ENCODE measurements at regions not wholly inside any gene's neighbourhood (a gene's known extent, or its start where the extent isn't known, plus 50 kb on each side); places are given as distances from the start of the nearest gene placed in this dataset.
"Not testable (repeated sequence)": the region's sequence is repeated elsewhere in the genome, so short reads cannot be mapped to it uniquely, and the experiment has no call there.

DNA sequence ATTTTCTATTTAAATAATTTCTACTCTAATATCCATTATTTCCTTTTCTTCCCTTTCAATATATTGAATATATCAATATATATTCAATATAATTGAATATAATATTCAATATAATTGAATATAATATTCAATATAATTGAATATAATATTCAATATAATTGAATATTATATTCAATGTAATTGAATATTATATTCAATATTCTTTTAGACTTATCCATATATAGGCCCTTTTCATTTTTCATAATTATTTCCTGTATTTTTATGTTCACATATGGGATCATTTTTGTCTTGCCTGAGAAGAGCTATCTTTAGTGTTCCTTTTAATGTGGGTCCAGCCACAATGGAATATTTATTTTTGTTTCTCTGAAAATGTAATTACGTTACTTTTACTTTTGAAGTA is 88.9 kb upstream of the ESRRB start:
- Histone ChIP-seq H3K9me3 (ENCODE audit: control insufficient read depth, insufficient read depth, low read length) (no peaks in the 10 kb centered on the region), H3K9ac (ENCODE audit: low read depth, low read length) (no peak overlapping the region), H3K36me3 (ENCODE audit: control insufficient read depth, insufficient read depth, low read length) (no peaks in the 10 kb centered on the region), H3K27me3 (ENCODE audit: control insufficient read depth, insufficient read depth, low read length) (no peaks in the 10 kb centered on the region), H3K4me1 (ENCODE audit: control insufficient read depth, insufficient read depth, low read length) (no peaks in the 10 kb centered on the region), H3K4me3 (ENCODE audit: low read depth, low read length) (no peak overlapping the region)

DNA sequence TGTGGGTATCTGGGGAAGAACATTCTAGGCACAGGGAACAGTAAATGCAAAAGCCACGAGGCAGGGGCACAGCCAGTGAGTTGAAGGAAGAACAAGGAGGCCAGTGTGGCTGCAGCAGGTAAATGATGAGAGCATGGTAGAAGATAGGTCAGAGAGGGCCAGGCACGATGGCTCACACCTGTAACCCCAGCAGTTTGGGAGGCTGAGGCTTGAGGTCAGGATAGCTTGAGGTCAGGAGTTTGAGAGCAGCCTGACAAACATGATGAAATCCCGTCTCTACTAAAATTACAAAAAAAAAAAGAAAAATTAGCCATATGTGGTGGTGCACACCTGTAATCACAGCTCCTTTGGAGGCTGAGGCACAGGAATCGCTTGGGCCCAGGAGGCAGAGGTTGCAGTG is 86.7 kb upstream of the ESRRB start:
- no peaks in the 10 kb centered on the region for H3K4me1 ChIP-seq (ENCODE audit: control insufficient read depth, insufficient read depth, low read length)
- H3K4me3 ChIP-seq (ENCODE audit: low read depth, low read length) = no peak overlapping the region
- no peaks in the 10 kb centered on the region for H3K36me3 ChIP-seq (ENCODE audit: control insufficient read depth, insufficient read depth, low read length)
- no peaks in the 10 kb centered on the region for H3K9me3 ChIP-seq (ENCODE audit: control insufficient read depth, insufficient read depth, low read length)
- H3K27me3 ChIP-seq (ENCODE audit: control insufficient read depth, insufficient read depth, low read length) = no peaks in the 10 kb centered on the region
- H3K9ac ChIP-seq (ENCODE audit: low read depth, low read length) = no peak overlapping the region

DNA sequence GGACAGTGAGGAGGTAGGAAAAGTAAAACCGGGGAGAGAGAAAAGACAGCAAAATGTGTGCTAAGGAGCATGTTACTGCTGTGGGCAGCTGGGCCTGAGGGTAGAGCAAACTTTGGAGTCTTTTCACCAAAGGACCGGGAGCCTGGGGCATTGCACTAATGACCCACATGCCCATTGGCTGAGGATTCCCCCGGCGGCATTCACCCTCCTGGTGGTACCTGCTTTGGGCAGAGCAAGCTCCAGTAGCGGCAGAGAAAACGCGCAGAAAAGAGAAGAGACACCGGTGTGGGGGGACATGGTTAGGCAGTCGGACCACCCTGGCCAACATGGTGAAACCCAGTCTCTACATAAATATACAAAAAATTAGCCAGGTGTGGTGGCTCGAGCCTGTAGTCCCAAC is 83.4 kb upstream of the ESRRB start:
- Histone ChIP-seq H3K36me3 (ENCODE audit: control insufficient read depth, insufficient read depth, low read length) (no peaks in the 10 kb centered on the region), H3K27me3 (ENCODE audit: control insufficient read depth, insufficient read depth, low read length) (no peaks in the 10 kb centered on the region), H3K9me3 (ENCODE audit: control insufficient read depth, insufficient read depth, low read length) (no peaks in the 10 kb centered on the region), H3K9ac (ENCODE audit: low read depth, low read length) (no peak overlapping the region), H3K4me3 (ENCODE audit: low read depth, low read length) (no peak overlapping the region), H3K4me1 (ENCODE audit: control insufficient read depth, insufficient read depth, low read length) (no peaks in the 10 kb centered on the region)

DNA sequence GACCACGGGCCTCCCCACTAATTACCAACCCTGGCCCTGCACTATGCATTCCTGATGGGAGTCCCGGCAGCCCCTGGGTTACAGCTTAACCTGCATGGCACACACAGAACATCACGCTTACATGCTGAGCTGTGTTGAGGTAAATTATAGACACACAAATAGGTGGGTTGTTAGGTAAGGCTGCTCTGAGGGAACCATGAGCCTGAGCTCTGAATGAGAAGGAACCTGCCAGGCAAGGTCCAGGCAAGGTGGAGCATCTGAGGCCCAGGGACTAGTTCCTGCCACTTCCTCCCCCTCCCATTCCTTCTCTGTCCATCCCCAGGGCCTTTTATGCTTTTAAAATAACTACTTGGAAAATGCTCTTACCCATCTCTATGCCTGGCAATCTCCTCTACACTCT is 82.7 kb upstream of the ESRRB start:
- Histone ChIP-seq H3K4me3 (ENCODE audit: low read depth, low read length) (no peak overlapping the region), H3K27me3 (ENCODE audit: control insufficient read depth, insufficient read depth, low read length) (no peaks in the 10 kb centered on the region), H3K9ac (ENCODE audit: low read depth, low read length) (no peak overlapping the region), H3K4me1 (ENCODE audit: control insufficient read depth, insufficient read depth, low read length) (no peaks in the 10 kb centered on the region), H3K36me3 (ENCODE audit: control insufficient read depth, insufficient read depth, low read length) (no peaks in the 10 kb centered on the region), H3K9me3 (ENCODE audit: control insufficient read depth, insufficient read depth, low read length) (no peaks in the 10 kb centered on the region)

GRCh38 chr14:76293923-76294322 is 82.0 kb upstream of the ESRRB start:
- Histone ChIP-seq H3K27me3 (ENCODE audit: control insufficient read depth, insufficient read depth, low read length) (no peaks in the 10 kb centered on the region), H3K4me1 (ENCODE audit: control insufficient read depth, insufficient read depth, low read length) (no peaks in the 10 kb centered on the region), H3K9ac (ENCODE audit: low read depth, low read length) (no peak overlapping the region), H3K4me3 (ENCODE audit: low read depth, low read length) (no peak overlapping the region), H3K9me3 (ENCODE audit: control insufficient read depth, insufficient read depth, low read length) (no peaks in the 10 kb centered on the region), H3K36me3 (ENCODE audit: control insufficient read depth, insufficient read depth, low read length) (no peaks in the 10 kb centered on the region)

GRCh38 chr14:76294876-76295275 is 81.1 kb upstream of the ESRRB start:
- Histone ChIP-seq H3K27me3 (ENCODE audit: control insufficient read depth, insufficient read depth, low read length) (no peaks in the 10 kb centered on the region), H3K9me3 (ENCODE audit: control insufficient read depth, insufficient read depth, low read length) (no peaks in the 10 kb centered on the region), H3K4me1 (ENCODE audit: control insufficient read depth, insufficient read depth, low read length) (no peaks in the 10 kb centered on the region), H3K9ac (ENCODE audit: low read depth, low read length) (no peak overlapping the region), H3K36me3 (ENCODE audit: control insufficient read depth, insufficient read depth, low read length) (no peaks in the 10 kb centered on the region), H3K4me3 (ENCODE audit: low read depth, low read length) (no peak overlapping the region)

DNA sequence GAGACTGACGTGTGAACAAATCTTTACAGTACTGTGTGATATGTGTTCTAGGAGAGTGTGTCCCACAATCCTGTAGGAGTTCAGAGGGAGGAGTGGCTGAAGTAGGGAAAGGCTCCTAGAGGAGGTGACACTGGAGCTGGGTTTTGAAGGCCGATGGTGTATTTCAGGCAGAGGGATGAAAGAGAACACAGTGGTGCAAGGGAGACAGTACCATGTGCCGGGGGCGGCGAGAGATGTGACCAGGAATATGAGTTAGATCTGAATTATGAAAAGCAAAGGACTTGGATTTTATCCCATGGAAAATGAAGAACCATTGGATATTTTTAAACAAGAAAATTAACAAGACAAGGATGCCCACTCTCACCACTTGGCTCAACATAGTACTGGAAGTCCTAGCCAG is 77.0 kb upstream of the ESRRB start:
- no peak overlapping the region for H3K9ac ChIP-seq (ENCODE audit: low read depth, low read length)
- H3K36me3 ChIP-seq (ENCODE audit: control insufficient read depth, insufficient read depth, low read length) = no peaks in the 10 kb centered on the region
- no peak overlapping the region for H3K4me3 ChIP-seq (ENCODE audit: low read depth, low read length)
- no peaks in the 10 kb centered on the region for H3K9me3 ChIP-seq (ENCODE audit: control insufficient read depth, insufficient read depth, low read length)
- no peaks in the 10 kb centered on the region for H3K27me3 ChIP-seq (ENCODE audit: control insufficient read depth, insufficient read depth, low read length)
- no peaks in the 10 kb centered on the region for H3K4me1 ChIP-seq (ENCODE audit: control insufficient read depth, insufficient read depth, low read length)

DNA sequence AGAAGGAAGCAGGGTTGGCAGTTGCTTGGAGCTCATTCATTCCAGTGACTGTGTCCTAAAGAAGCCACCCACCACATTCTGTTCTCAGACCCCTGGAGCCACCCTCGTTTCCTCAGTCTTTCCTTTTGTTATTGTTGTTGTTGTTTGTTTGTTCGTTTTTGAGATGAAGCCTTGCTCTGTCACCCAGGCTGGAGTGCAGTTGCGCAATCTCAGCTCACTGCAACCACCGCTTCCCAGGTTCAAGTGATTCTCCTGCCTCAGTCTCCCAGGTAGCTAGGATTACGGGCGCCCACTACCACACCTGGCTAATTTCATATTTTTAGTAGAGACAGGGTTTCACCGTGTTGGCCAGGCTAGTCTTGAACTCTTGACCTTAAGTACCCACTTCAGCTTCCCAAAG is 72.7 kb upstream of the ESRRB start:
- H3K4me3 ChIP-seq (ENCODE audit: low read depth, low read length); H3K4me1 ChIP-seq (ENCODE audit: control insufficient read depth, insufficient read depth, low read length); H3K9ac ChIP-seq (ENCODE audit: low read depth, low read length); H3K36me3 ChIP-seq (ENCODE audit: control insufficient read depth, insufficient read depth, low read length); H3K9me3 ChIP-seq (ENCODE audit: control insufficient read depth, insufficient read depth, low read length); H3K27me3 ChIP-seq (ENCODE audit: control insufficient read depth, insufficient read depth, low read length): not testable (repeated sequence)

GRCh38 chr14:76304536-76305267 is 71.2 kb upstream of the ESRRB start:
- no peaks in the 10 kb centered on the region for H3K36me3 ChIP-seq (ENCODE audit: control insufficient read depth, insufficient read depth, low read length)
- H3K27me3 ChIP-seq (ENCODE audit: control insufficient read depth, insufficient read depth, low read length) = peaks cover 16% of the 10 kb centered on the region
- H3K9ac ChIP-seq (ENCODE audit: low read depth, low read length) = no peak overlapping the region
- no peaks in the 10 kb centered on the region for H3K9me3 ChIP-seq (ENCODE audit: control insufficient read depth, insufficient read depth, low read length)
- H3K4me3 ChIP-seq (ENCODE audit: low read depth, low read length) = no peak overlapping the region
- no peaks in the 10 kb centered on the region for H3K4me1 ChIP-seq (ENCODE audit: control insufficient read depth, insufficient read depth, low read length)

GRCh38 chr14:76305268-76305826 is 70.6 kb upstream of the ESRRB start:
- Histone ChIP-seq H3K4me1 (ENCODE audit: control insufficient read depth, insufficient read depth, low read length) (no peaks in the 10 kb centered on the region), H3K27me3 (ENCODE audit: control insufficient read depth, insufficient read depth, low read length) (peaks cover 22% of the 10 kb centered on the region), H3K4me3 (ENCODE audit: low read depth, low read length) (no peak overlapping the region), H3K9me3 (ENCODE audit: control insufficient read depth, insufficient read depth, low read length) (no peaks in the 10 kb centered on the region), H3K9ac (ENCODE audit: low read depth, low read length) (no peak overlapping the region), H3K36me3 (ENCODE audit: control insufficient read depth, insufficient read depth, low read length) (no peaks in the 10 kb centered on the region)

- Histone ChIP-seq H3K9ac (ENCODE audit: low read depth, low read length) (no peak overlapping the region), H3K4me3 (ENCODE audit: low read depth, low read length) (no peak overlapping the region), H3K9me3 (ENCODE audit: control insufficient read depth, insufficient read depth, low read length) (no peaks in the 10 kb centered on the region), H3K4me1 (ENCODE audit: control insufficient read depth, insufficient read depth, low read length) (peaks cover 8% of the 10 kb centered on the region), H3K27me3 (ENCODE audit: control insufficient read depth, insufficient read depth, low read length) (peaks cover 28% of the 10 kb centered on the region), H3K36me3 (ENCODE audit: control insufficient read depth, insufficient read depth, low read length) (no peaks in the 10 kb centered on the region)
These were observed 69.8 kb upstream of the ESRRB start for GRCh38 chr14:76306131-76306530.

Measured in iPS-15b (cell line).